H7 (cell line): ENCODE measurements at regions not wholly inside any gene's neighbourhood (a gene's known extent, or its start where the extent isn't known, plus 50 kb on each side); places are given as distances from the start of the nearest gene placed in this dataset.
"Not testable (repeated sequence)": the region's sequence is repeated elsewhere in the genome, so short reads cannot be mapped to it uniquely, and the experiment has no call there.

Source experiments
- DNase-seq: peaks from one replicate; pipeline ENCODE4 v3.0.0; 2012
- H3K27me3 ChIP-seq: 2 replicates; pipeline ENCODE4 v1.6.0; 2011; ENCODE audit warnings: mild to moderate bottlenecking, low read length; ENCODE audit not compliant: control insufficient read depth, insufficient read depth
- H3K36me3 ChIP-seq: replicated peaks from 2 replicates; pipeline ENCODE4 v1.5.1; 2011; ENCODE audit warnings: low read length; ENCODE audit not compliant: control insufficient read depth, insufficient read depth
- H3K4me3 ChIP-seq: 2 replicates; pipeline ENCODE4 v1.5.1; 2011; ENCODE audit warnings: low read depth, mild to moderate bottlenecking, control low read depth, low read length, moderate library complexity; ENCODE audit not compliant: insufficient read depth

DNA sequence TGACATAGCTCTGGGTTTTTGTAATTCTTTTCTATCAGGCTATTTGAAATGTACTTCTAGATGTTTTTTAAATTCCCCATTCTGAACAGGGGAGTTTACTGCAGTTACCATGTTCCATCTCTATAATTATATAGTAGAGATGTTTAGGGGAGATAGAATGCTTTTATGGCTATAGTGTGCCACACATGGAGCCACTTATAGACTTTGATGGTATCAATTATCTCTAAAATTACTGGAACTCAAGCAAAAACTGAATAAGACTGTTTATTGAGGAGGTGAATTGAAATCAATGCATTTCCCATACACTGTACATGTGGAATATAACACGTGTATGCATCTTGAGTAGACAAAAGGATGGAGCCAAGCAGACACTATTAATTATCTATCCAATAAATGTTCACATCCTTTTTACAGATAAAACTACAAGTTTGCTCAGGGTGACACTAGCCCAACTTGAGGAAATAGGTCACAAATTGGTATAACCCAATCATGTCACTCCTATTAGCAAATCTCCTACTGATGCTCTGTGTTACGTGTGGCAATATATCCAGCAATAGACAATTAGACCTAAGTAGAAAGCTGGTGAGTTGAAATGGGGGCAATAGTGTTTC, 1882.6 kb downstream of the PCDH9 start:
- Histone ChIP-seq H3K36me3 (no peaks in the 10 kb centered on the region), H3K4me3 (no peak overlapping the region), H3K27me3 (no peaks in the 10 kb centered on the region)
- DNase-seq, result no peak

GRCh38 chr13:65343898-65344663, 1886.1 kb downstream of the PCDH9 start:
- Histone ChIP-seq H3K4me3 (no peak overlapping the region), H3K36me3 (no peaks in the 10 kb centered on the region), H3K27me3 (no peaks in the 10 kb centered on the region)
- no peak for DNase-seq

DNA sequence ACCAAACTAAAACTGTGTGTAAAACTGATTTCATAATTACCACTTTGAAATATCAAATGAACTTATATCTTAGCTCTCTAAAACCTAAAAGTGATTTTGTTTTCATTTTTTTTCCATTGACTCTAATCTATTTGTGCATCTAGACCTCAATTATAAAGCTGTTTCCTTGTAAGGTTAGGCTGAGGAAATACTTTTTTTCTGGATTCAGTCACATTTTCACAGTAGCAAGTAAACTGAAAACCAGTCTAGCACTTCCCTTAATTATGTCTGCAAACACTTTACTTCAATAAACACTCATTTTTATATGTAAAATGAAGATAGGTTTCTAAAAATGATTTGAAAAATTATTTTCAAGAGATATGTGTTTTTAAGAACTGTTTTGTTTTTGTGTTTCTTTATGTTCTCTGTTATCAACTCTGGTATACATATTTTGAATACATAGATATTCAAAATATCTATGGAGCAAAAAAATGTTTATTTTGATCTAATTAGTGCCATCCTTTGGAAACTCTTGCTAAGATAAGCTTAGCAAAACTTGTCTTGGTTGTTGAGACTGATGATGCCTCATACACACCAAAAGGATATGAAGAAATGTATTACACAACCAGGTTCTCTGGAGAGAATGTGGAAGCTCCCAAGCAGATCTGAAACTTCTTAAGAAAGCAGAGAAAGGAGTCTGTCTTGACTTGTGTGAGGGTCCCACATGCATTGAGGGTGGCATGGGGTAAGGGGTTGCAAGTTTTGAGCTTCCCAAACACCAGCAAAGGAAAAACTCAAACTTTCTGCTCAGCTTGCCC, 1887.4 kb downstream of the PCDH9 start:
- DNase-seq, result no peak

GRCh38 chr13:65339241-65339640, 1890.9 kb downstream of the PCDH9 start:
- no peak for DNase-seq
- no peaks in the 10 kb centered on the region for H3K36me3 ChIP-seq
- no peaks in the 10 kb centered on the region for H3K27me3 ChIP-seq
- no peak overlapping the region for H3K4me3 ChIP-seq

More for the DNA sequence above, 1887.4 kb downstream of the PCDH9 start:
- H3K36me3 ChIP-seq, result no peaks in the 10 kb centered on the region
- H3K27me3 ChIP-seq, result no peaks in the 10 kb centered on the region
- no peak overlapping the region for H3K4me3 ChIP-seq

DNA sequence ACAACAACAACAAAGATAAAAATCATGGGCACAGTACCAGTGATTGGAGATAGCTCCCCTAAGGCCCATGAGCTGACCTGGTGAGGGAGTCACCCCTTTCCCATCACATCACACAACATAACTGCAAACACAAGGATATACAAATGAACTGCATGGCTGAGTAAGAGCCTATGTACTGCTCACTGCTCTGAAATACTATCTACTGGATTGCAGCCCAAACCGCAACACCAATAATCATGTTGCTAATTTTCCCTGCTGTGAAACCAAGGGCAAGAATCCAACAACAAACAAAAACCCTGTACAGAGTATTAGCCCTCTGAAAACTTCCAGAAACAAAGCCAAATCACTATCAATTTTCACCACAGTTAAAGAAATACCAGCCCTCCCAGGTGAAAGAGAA, 1893.2 kb downstream of the PCDH9 start:
- no peaks in the 10 kb centered on the region for H3K27me3 ChIP-seq
- H3K4me3 ChIP-seq, result no peak overlapping the region
- no peak for DNase-seq
- H3K36me3 ChIP-seq, result no peaks in the 10 kb centered on the region

GRCh38 chr13:65336087-65336749, 1893.9 kb downstream of the PCDH9 start:
- no peak for DNase-seq
- no peaks in the 10 kb centered on the region for H3K27me3 ChIP-seq
- no peaks in the 10 kb centered on the region for H3K36me3 ChIP-seq
- H3K4me3 ChIP-seq, result no peak overlapping the region

GRCh38 chr13:65330691-65331090, 1899.4 kb downstream of the PCDH9 start:
- no peak for DNase-seq
- no peaks in the 10 kb centered on the region for H3K36me3 ChIP-seq
- H3K27me3 ChIP-seq, result no peaks in the 10 kb centered on the region
- no peak overlapping the region for H3K4me3 ChIP-seq

DNA sequence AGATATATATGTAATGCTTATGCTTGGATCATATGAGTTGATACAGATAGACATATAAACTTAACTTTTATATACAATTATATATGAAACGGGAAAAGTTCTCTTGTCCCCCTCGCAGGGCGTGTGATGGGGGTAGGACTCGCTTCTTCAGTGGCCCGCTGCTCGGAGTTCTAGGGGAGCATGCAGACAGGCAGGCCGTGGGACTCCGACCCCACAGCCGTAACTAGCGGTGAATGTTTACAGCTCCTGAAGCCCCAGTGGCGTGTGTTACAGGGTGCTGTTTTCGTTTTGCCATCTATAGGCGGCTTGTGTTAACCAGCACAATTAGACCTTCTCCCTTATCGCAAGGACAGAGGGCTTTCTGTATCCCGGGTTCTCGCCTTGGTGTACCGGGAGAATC, 1899.8 kb downstream of the PCDH9 start:
- H3K27me3 ChIP-seq, result no peaks in the 10 kb centered on the region
- H3K36me3 ChIP-seq, result no peaks in the 10 kb centered on the region
- no peak for DNase-seq
- no peak overlapping the region for H3K4me3 ChIP-seq

- not testable (repeated sequence) for H3K36me3 ChIP-seq, DNase-seq, H3K27me3 ChIP-seq, H3K4me3 ChIP-seq
These were observed 1906.9 kb downstream of the PCDH9 start for GRCh38 chr13:65323192-65323591.

DNA sequence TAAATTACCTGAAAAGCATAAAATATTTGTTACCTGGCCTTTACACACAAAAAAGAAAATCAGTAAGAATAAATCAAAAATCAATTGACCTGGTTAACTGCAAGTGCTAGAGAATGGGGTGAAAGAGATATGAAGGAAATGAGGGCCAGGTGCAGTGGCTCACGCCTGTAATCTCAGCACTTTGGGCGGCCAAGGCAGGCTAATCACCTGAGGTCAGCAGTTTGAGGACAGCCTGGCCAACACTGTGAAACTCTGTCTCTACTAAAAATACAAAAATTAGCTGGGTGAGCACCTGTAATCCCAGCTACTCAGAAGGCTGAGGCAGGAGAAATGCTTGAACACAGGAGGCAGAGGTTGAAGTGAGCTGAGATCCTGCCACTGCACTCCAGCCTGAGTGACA, 1908.7 kb downstream of the PCDH9 start:
- not testable (repeated sequence) for H3K27me3 ChIP-seq, H3K36me3 ChIP-seq, DNase-seq

GRCh38 chr13:65314008-65314407, 1916.1 kb downstream of the PCDH9 start:
- H3K36me3 ChIP-seq, result no peaks in the 10 kb centered on the region
- no peaks in the 10 kb centered on the region for H3K27me3 ChIP-seq
- DNase-seq, result no peak
- H3K4me3 ChIP-seq, result no peak overlapping the region

More for the DNA sequence above, 1908.7 kb downstream of the PCDH9 start:
- H3K4me3 ChIP-seq, result not testable (repeated sequence)

- no peaks in the 10 kb centered on the region for H3K36me3 ChIP-seq
- DNase-seq, result no peak
- no peak overlapping the region for H3K4me3 ChIP-seq
- no peaks in the 10 kb centered on the region for H3K27me3 ChIP-seq
These were observed 1919.3 kb downstream of the PCDH9 start for GRCh38 chr13:65310663-65311328.

GRCh38 chr13:65309906-65310305, 1920.2 kb downstream of the PCDH9 start:
- DNase-seq, result no peak
- H3K27me3 ChIP-seq, result no peaks in the 10 kb centered on the region
- H3K36me3 ChIP-seq, result no peaks in the 10 kb centered on the region
- H3K4me3 ChIP-seq, result no peak overlapping the region

GRCh38 chr13:65308729-65309128, 1921.4 kb downstream of the PCDH9 start:
- not testable (repeated sequence) for H3K4me3 ChIP-seq, DNase-seq, H3K27me3 ChIP-seq, H3K36me3 ChIP-seq
